NCI-H146 (cell line): ENCODE measurements at regions not wholly inside any gene's neighbourhood (a gene's known extent, or its start where the extent isn't known, plus 50 kb on each side); places are given as distances from the start of the nearest gene placed in this dataset.
A peak's percentile ranks its signal among the peaks of the same experiment; 100 is the strongest.

ENCODE experiments used
- DNase-seq: peaks from one replicate; lab custom pipeline; 2025; lab: John Stamatoyannopoulos, UW

DNA sequence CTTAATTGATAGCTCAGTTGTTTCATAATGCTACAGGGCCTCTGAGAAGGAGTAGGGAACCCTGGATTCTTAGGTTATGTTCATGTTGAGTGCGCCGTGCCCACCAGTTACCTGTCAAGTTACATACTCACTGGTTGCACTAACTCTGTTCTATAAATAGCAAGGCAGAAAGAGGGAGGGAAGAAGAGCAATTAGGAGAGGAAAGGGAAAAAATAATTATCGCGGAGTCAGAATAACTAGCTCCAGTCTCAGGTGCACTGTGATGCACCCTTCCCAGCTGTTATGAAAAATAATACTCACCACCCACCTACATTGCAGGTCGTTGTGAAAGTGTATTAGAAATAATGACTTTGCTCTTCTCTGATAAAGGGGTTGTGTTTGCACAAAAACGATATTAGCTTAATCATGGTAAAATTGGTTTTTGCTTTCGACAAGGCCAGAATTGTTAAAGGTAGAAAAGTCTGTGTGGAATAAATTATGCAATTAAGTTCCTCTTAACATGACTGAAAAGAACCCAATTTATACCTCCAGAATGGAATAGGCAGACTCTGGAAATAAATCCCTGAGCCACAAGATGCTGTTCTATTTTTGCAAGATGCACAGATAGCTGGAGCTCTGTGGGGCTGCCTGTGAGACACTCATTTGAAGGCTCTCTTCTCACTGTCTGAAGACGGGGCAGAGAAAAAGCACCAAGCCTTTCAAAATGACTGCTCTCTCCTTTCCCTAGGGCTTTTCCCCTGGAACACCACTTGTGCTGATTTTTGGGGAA is 137.6 kb upstream of the PITRM1 start:
- DNase-seq: peak; percentile 69

GRCh38 chr10:3306050-3306449 is 133.5 kb upstream of the PITRM1 start:
- no peak for DNase-seq

- DNase-seq: peak; percentile 97
Observed at GRCh38 chr10:3295582-3296151, 123.1 kb upstream of the PITRM1 start.

GRCh38 chr10:3294919-3295581 is 122.5 kb upstream of the PITRM1 start:
- peak; percentile 97 for DNase-seq

DNA sequence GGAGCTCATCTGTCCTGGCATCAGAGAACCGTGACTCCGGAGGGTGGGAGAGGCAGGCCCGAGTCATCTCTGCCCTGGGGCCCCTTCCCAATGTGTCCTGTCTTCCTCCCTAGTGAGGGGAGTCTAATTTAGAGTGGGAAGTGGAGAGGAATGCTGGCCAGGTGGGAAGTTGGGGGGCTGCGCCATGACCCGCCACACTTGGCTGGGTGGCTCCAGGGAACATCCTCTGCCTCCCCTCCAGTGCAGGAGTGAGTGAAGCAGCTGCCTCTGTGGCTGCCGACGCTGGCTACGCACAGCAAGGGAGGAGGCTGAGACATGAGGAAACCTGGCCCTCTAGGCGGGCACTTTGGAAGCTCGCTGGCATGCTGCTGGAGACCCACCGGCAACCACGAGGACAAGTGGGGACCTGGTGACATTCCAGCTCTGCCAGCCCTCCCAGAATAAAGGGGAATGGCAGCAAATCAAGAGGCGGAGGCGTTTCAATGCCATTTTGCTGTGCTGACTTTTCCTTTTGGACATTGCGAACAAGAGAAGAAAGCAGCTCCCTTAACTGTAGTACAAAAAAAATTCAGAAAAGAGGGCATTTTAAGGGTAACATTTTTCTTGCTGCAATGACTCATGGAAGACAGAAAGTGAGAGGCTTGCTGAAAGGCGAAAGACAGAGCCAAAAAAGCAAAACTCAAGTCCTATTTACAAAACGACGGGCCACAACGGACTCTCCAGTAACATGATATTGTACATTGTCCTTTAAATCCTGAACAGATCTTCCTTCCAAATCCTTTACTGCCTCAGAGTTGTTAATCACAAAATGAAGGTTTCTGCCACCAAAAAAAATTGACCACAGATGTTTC is 121.2 kb upstream of the PITRM1 start:
- DNase-seq: peak; percentile 68

DNA sequence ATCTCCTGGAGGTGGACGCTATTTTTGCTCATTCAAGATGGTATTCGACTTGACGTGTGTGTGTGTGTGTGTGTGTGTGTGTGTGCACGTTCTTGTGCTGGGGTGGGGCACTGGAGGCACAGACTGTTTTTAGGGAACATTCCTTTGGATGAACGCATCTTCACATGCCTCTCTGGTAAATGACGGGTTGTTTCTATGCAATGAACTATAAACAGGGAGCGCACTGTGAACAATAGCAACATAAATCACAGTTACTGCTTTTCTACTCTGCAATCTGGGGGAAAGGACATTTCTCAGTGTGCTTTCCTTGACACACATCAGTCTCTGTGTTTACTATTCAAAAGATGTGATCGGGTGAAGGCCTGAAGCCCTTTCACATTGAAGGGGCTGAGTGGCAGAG is 120.1 kb upstream of the PITRM1 start:
- DNase-seq: no peak

DNA sequence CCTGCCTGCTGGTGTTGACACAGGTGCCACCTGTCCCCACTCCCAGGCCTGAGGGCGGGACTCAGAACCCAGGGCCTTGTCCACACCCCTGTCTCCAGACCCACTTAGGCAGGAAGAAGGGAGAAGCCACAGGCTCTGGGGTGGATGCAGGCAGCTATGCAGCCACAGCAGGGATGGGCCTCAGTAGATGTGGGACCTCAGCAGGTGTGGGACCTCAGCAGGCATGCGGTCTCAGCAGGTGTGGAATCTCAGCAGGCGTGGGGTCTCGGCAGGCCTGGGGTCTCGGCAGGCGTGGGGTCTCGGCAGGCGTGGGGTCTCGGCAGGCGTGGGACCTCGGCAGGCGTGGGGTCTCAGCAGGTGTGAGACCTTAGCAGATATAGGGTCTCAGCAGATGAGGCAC is 118.0 kb upstream of the PITRM1 start:
- DNase-seq: peak; percentile 75

DNA sequence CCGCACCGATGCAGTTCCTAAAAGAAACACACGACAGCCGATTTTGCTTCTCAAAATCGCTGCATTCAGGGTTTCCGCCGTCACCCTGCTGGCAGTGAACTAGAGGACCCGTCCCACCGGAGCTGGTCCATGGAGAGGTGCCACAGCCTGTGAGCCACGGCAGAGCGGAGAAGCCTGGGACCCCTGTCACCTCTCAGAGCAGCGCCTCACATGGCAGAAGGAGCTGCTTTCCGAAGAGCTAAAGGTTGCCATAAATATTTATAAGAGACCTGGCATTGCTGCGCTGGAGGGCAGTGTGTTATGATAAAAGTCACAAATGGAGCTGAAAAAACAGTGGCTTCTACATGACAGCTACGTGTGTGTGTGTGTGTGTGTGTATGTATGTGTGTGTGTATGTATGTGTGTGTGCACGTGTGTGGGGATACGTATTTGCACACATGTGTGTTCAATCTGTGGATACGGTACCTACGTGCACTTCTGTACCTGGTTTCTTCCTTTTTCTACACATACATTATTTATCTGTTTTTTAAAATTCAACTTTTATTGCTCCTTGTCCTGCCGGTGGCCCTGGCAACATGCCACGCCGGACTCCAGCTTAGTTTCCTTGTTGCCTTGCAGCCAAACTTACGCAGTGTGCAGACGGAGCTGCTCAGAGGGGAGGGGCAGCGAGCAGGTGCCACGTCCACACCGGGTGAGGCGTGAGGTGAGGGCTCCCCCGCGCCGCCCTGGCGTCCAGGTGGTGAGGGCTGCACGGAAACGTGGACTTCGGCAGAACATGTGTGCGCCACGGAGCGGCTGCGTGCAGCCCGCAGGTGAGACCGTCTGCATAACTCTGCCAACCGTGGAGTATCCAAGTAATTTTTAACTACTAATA is 115.2 kb upstream of the PITRM1 start:
- peak; percentile 79 for DNase-seq

DNA sequence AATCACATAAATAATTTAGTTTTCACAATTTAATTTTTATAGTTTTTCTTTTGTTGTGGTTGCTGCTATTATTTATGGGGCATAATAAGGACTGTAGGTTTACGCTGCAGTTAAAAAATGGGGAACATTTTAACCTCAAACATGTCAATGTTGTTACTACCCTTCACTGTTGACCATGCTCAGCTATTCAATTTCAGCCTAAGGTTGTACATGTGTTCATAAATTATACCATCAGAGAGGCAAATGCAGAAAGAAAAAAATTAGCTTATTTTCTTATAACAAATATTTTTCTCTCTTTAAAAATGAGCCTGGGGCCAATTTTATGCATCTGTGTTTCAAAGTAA is 110.1 kb upstream of the PITRM1 start:
- no peak for DNase-seq

DNA sequence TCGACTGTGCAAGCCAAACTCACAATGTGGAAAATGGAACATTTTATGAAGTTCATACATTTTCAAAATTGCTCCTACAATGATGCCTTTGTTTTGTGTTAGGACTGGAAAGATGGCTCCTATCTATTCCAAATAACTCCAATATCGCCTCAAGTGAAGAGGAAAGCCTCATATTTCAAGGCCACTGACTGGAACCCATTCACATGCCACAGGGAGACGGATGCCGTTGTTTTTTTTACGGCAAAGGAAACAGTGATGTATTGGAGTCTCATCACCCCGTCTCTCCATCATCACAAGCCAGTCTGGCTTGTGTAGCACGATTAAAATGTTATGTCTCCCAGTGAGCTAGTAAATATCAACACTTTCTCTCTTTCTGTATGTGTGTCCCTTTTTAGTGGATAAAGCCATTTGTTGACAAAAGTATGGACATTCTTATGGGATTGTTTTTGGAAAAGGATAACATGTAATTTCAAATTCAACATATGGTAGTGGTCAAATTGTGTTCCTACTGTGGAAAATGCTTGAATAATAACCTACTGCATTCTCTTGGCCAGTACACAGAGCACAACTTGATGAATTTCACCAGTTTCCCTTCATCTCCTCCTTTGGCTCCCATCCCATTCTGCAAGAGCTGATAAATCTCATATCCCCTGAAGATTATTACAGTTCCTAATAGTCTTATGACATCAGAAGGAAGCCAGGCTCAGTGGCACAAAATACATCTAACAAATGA is 109.5 kb upstream of the PITRM1 start:
- DNase-seq: no peak

DNA sequence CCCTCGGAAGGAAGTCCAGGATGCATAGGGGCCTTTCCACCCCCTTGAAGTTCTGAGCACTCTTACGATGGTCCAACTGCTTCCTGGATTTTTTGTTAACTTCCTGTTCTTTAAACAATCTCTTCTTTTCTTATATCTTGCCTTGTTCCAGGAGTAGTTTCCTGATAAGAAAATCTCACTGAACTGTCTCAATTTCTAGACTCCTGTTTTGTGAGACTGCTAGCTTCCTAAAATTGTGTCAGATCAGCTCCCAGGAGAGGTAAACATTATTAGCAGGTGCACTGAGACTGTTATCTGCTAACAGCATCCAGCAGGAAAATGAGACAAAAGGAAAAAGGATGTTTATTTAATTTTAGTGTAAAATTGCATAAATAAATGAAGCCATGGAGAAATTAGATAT is 106.2 kb upstream of the PITRM1 start:
- peak; percentile 84 for DNase-seq

DNA sequence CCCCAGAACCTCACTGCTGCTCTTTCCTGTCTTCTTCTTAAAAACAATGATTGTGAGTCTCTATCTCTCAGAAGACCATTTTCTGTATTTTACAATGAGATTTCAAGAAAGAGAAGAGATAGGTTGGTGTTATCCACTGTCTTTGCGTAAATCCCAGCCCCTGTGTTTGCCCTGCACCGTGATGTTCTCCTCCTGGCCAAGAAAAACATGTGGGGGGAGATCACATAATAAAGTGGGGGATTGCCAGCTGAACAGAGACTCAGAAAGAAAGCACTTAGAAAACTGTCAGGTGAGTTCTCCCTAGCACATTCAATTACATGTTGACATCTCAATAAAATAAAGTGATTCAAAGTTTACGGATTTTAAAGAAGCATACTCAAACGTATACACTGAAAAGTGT is 105.0 kb upstream of the PITRM1 start:
- no peak for DNase-seq

- DNase-seq: no peak
Observed at GRCh38 chr10:3274414-3274813, 101.8 kb upstream of the PITRM1 start.

- DNase-seq: no peak
Observed at GRCh38 chr10:3273966-3274365, 101.4 kb upstream of the PITRM1 start.

GRCh38 chr10:3272300-3272699 is 99.7 kb upstream of the PITRM1 start:
- peak; percentile 24 for DNase-seq

GRCh38 chr10:3271354-3272115 is 99.0 kb upstream of the PITRM1 start:
- peak; percentile 88 for DNase-seq

- peak; percentile 79 for DNase-seq
Observed at GRCh38 chr10:3270577-3271316, 98.2 kb upstream of the PITRM1 start.

- DNase-seq: no peak
Observed at GRCh38 chr10:3268025-3268424, 95.4 kb upstream of the PITRM1 start.

- no peak for DNase-seq
Observed at GRCh38 chr10:3265088-3265487, 92.5 kb upstream of the PITRM1 start.
